GM23338 (cell line): ENCODE measurements at regions not wholly inside any gene's neighbourhood (a gene's known extent, or its start where the extent isn't known, plus 50 kb on each side); places are given as distances from the start of the nearest gene placed in this dataset.
"Not testable (repeated sequence)": the region's sequence is repeated elsewhere in the genome, so short reads cannot be mapped to it uniquely, and the experiment has no call there.

Experiments
- ATAC-seq: fragments of 200-7000 bp; cut with Tn5 transposase; 3 replicates; pipeline ENCODE4 v1.9.1; 2020
- DNase-seq: peaks from one replicate; pipeline ENCODE4 v3.0.0-alpha.2; 2015; ENCODE audit warnings: low spot score
- H2AFZ ChIP-seq: fragments of 200-600 bp; sonication (generic); 2 replicates; pipeline ENCODE4 v1.8.0; 2016; ENCODE audit warnings: antibody characterized with exemption, mild to moderate bottlenecking, moderate library complexity
- H3F3A ChIP-seq: fragments of 200-600 bp; sonication (generic); replicated peaks from 2 replicates; pipeline ENCODE4 v1.8.0; 2017; ENCODE audit warnings: antibody characterized with exemption, mixed run types, low read depth
- H3K27ac ChIP-seq: fragments of 200-600 bp; sonication (generic); 2 replicates; pipeline ENCODE4 v1.6.1; 2016; ENCODE audit warnings: low read depth
- H3K27me3 ChIP-seq: fragments of 200-600 bp; sonication (generic); 2 replicates; pipeline ENCODE4 v1.8.0; 2016; ENCODE audit warnings: mild to moderate bottlenecking, mixed run types, moderate library complexity; ENCODE audit not compliant: insufficient read depth
- H3K36me3 ChIP-seq: fragments of 200-600 bp; sonication (generic); 2 replicates; pipeline ENCODE4 v1.8.0; 2016; ENCODE audit warnings: mild to moderate bottlenecking; ENCODE audit not compliant: insufficient read depth
- H3K4me1 ChIP-seq: fragments of 200-600 bp; sonication (generic); 2 replicates; pipeline ENCODE4 v1.8.0; 2016; ENCODE audit warnings: mild to moderate bottlenecking, moderate library complexity; ENCODE audit not compliant: insufficient read depth
- H3K4me2 ChIP-seq: fragments of 200-600 bp; sonication (generic); 2 replicates; pipeline ENCODE4 v1.7.1; 2017; ENCODE audit warnings: mixed run types
- H3K4me3 ChIP-seq: fragments of 200-600 bp; sonication (generic); 2 replicates; pipeline ENCODE4 v1.6.1; 2016; ENCODE audit warnings: mixed run types
- H3K79me2 ChIP-seq: fragments of 200-600 bp; sonication (generic); replicated peaks from 2 replicates; pipeline ENCODE4 v1.8.0; 2017; ENCODE audit warnings: mild to moderate bottlenecking; ENCODE audit not compliant: insufficient read depth
- H3K9me2 ChIP-seq: fragments of 200-600 bp; sonication (generic); 2 replicates; pipeline ENCODE4 v1.8.0; 2017; ENCODE audit not compliant: insufficient read depth
- H4K20me1 ChIP-seq: fragments of 200-600 bp; sonication (generic); replicated peaks from 2 replicates; pipeline ENCODE4 v1.8.0; 2017; ENCODE audit warnings: mild to moderate bottlenecking; ENCODE audit not compliant: insufficient read depth
- H3K27ac Mint-ChIP-seq: 2 replicates; pipeline ENCODE4 v1.8.0; 2020; ENCODE audit warnings: inconsistent platforms, mild to moderate bottlenecking, moderate library complexity, mixed read lengths
- H3K27me3 Mint-ChIP-seq: 3 replicates; pipeline ENCODE4 v1.8.0; 2022; ENCODE audit warnings: low read depth, mild to moderate bottlenecking, moderate library complexity, mixed read lengths, inconsistent platforms; ENCODE audit not compliant: insufficient read depth, poor library complexity
- H3K36me3 Mint-ChIP-seq: 3 replicates; pipeline ENCODE4 v1.8.0; 2021; ENCODE audit warnings: low read depth, mild to moderate bottlenecking, inconsistent platforms, moderate library complexity, mixed read lengths
- H3K4me1 Mint-ChIP-seq: 3 replicates; pipeline ENCODE4 v1.8.0; 2020; ENCODE audit warnings: mild to moderate bottlenecking, inconsistent platforms, mixed read lengths
- H3K4me3 Mint-ChIP-seq: 3 replicates; pipeline ENCODE4 v1.8.0; 2021; ENCODE audit warnings: moderate library complexity, mild to moderate bottlenecking, inconsistent platforms, mixed read lengths
- H3K9me3 Mint-ChIP-seq: 3 replicates; pipeline ENCODE4 v1.8.0; 2020; ENCODE audit warnings: moderate library complexity, mild to moderate bottlenecking, inconsistent platforms, mixed read lengths
- CREB1 ChIP-seq: fragments of 250-450 bp; sonication (Bioruptor Pico); IDR thresholded peaks from 2 replicates; pipeline ENCODE4 v1.5.0; 2020; ENCODE audit warnings: low read depth, mild to moderate bottlenecking, moderate library complexity
- ETS1 ChIP-seq: IDR thresholded peaks from 2 replicates; pipeline ENCODE4 v1.6.1; 2016; ENCODE audit warnings: antibody characterized with exemption
- EZH2phosphoT487 ChIP-seq: fragments of 200-600 bp; sonication (generic); IDR thresholded peaks from one replicate; pipeline ENCODE4 v1.8.1; 2018; ENCODE audit warnings: antibody characterized with exemption; ENCODE audit not compliant: unreplicated experiment
- STAT1 ChIP-seq: IDR thresholded peaks from one replicate; pipeline ENCODE4 v1.6.1; 2016; ENCODE audit warnings: antibody characterized with exemption; ENCODE audit not compliant: unreplicated experiment
- ZNF462 ChIP-seq: fragments of 250-450 bp; sonication (Bioruptor Pico); IDR thresholded peaks from 2 replicates; pipeline ENCODE4 v1.5.0; 2020; ENCODE audit warnings: mild to moderate bottlenecking, moderate library complexity
- TF ChIP-seq, protein P1 (sequence below), 2 experiments: fragments of 200-600 bp in 1 of 2; sonication (generic) in 1 of 2; conservative IDR thresholded peaks; 2 replicates each; pipeline versions ENCODE4 v1.5.1 to v1.6.1; 2016 to 2017; ENCODE audit warnings: antibody characterized with exemption in 2 of 2, low read depth in 2 of 2, mild to moderate bottlenecking in 2 of 2, moderate library complexity in 1 of 2

- no peak overlapping the region for H3K27ac ChIP-seq
- Mint-ChIP-seq H3K4me1 (peaks cover 6% of the 10 kb centered on the region; the same call in 2 of the 3 replicates), H3K9me3 (peaks cover 24% of the 10 kb centered on the region), H3K36me3 (peaks cover 12% of the 10 kb centered on the region; the same call in 2 of the 3 replicates), H3K27ac (no peak overlapping the region), H3K4me3 (no peak overlapping the region), H3K27me3 (peaks cover 3% of the 10 kb centered on the region)
- H3K4me3 ChIP-seq, result no peak overlapping the region
- ATAC-seq (no peak), DNase-seq (no peak)
- no peaks in the 10 kb centered on the region for H3K4me1 ChIP-seq
- no peaks in the 10 kb centered on the region; the same call in 1 of the 2 replicates for H3K9me2 ChIP-seq
- H3K27me3 ChIP-seq, result no peaks in the 10 kb centered on the region
- H3F3A ChIP-seq, result no peaks in the 10 kb centered on the region
- TF ChIP-seq EZH2phosphoT487 (no peak), STAT1 (no peak), ZNF462 (CRISPR knock-in tag) (no peak), ETS1 (no peak), CREB1 (no peak)
- TF ChIP-seq, protein P1, sequence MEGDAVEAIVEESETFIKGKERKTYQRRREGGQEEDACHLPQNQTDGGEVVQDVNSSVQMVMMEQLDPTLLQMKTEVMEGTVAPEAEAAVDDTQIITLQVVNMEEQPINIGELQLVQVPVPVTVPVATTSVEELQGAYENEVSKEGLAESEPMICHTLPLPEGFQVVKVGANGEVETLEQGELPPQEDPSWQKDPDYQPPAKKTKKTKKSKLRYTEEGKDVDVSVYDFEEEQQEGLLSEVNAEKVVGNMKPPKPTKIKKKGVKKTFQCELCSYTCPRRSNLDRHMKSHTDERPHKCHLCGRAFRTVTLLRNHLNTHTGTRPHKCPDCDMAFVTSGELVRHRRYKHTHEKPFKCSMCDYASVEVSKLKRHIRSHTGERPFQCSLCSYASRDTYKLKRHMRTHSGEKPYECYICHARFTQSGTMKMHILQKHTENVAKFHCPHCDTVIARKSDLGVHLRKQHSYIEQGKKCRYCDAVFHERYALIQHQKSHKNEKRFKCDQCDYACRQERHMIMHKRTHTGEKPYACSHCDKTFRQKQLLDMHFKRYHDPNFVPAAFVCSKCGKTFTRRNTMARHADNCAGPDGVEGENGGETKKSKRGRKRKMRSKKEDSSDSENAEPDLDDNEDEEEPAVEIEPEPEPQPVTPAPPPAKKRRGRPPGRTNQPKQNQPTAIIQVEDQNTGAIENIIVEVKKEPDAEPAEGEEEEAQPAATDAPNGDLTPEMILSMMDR (conservative IDR thresholded peaks at IDR 0.05; ENCODE audit: low read depth in 2 of 2), result no peak
- H3K36me3 ChIP-seq, result peaks cover 2% of the 10 kb centered on the region; the same call in 1 of the 2 replicates
- no peaks in the 10 kb centered on the region for H3K79me2 ChIP-seq
- H2AFZ ChIP-seq, result no peak overlapping the region
- no peaks in the 10 kb centered on the region for H4K20me1 ChIP-seq
- H3K4me2 ChIP-seq, result no peak overlapping the region
Observed at GRCh38 chr1:213357403-213357802, 306.4 kb downstream of the RPS6KC1 start.

DNA sequence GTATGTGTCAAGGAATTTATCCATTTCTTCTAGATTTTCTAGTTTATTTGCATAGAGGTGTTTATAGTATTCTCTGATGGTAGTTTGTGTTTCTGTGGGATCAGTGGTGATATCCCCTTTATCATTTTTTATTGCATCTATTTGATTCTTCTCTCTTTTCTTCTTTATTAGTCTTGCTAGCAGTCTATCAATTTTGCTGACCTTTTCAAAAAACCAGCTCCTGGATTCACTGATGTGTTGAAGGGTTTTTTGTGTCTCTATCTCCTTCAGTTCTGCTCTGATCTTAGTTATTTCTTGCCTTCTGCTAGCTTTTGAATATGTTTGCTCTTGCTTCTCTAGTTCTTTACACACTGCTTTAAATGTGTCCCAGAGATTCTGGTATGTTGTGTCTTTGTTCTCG, 307.3 kb downstream of the RPS6KC1 start:
- not testable (repeated sequence) for H3K36me3 ChIP-seq, H3K4me2 ChIP-seq, H3K79me2 ChIP-seq, H3K4me1 ChIP-seq, H4K20me1 ChIP-seq, ATAC-seq, H3K27ac ChIP-seq, H2AFZ ChIP-seq, H3K4me3 Mint-ChIP-seq, H3F3A ChIP-seq, H3K4me1 Mint-ChIP-seq, H3K27me3 ChIP-seq, H3K27me3 Mint-ChIP-seq, DNase-seq, H3K4me3 ChIP-seq, H3K27ac Mint-ChIP-seq, H3K9me2 ChIP-seq
- H3K9me3 Mint-ChIP-seq, result peaks cover 33% of the 10 kb centered on the region
- H3K36me3 Mint-ChIP-seq, result peaks cover 20% of the 10 kb centered on the region; the same call in 2 of the 3 replicates
